ENCODE measurements at regions not wholly inside any gene's neighbourhood (a gene's known extent, or its start where the extent isn't known, plus 50 kb on each side); places are given as distances from the start of the nearest gene placed in this dataset.

DNA sequence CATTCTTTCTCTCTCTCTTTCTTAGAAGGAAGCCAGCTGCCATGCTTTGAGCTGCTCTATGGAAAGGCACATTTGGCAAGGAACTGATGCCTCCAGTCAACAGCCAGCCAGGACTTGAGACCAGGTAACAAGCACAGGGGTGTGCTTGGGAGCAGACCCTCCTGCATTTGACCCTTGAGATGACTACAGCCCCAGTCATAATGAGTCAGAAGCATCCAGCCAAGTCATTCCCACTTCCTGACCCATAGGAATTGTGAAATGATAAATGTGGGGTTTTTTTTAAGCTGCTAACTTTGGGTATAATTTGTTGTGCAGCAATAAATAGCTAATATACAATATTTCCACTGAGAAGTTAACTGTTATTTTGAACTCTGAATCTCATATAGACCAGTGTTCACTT is 446.9 kb downstream of the GRXCR1 start:
- TF ChIP-seq, protein P1, sequence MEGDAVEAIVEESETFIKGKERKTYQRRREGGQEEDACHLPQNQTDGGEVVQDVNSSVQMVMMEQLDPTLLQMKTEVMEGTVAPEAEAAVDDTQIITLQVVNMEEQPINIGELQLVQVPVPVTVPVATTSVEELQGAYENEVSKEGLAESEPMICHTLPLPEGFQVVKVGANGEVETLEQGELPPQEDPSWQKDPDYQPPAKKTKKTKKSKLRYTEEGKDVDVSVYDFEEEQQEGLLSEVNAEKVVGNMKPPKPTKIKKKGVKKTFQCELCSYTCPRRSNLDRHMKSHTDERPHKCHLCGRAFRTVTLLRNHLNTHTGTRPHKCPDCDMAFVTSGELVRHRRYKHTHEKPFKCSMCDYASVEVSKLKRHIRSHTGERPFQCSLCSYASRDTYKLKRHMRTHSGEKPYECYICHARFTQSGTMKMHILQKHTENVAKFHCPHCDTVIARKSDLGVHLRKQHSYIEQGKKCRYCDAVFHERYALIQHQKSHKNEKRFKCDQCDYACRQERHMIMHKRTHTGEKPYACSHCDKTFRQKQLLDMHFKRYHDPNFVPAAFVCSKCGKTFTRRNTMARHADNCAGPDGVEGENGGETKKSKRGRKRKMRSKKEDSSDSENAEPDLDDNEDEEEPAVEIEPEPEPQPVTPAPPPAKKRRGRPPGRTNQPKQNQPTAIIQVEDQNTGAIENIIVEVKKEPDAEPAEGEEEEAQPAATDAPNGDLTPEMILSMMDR (IDR thresholded peaks at IDR 0.05) = no peak
- no peak for TF ChIP-seq POLR2A (IDR thresholded peaks at IDR 0.05)

Data from adrenal gland (tissue), 5 donors.